Keratinocyte (primary cell): ENCODE measurements at regions not wholly inside any gene's neighbourhood (a gene's known extent, or its start where the extent isn't known, plus 50 kb on each side); places are given as distances from the start of the nearest gene placed in this dataset.

Experiments
- DNase-seq: peaks from one replicate; pipeline ENCODE4 v3.0.0-alpha.2; 2011; ENCODE audit warnings: low read depth, missing footprints, low spot score
- FAIRE-seq: peaks from 2 replicates; lab custom pipeline; 2011; peaks lifted over from hg19 to GRCh38; lab: Jason Lieb, UNC
- H2AFZ ChIP-seq: 2 replicates; pipeline ENCODE4 v1.6.0; 2012; ENCODE audit warnings: low read length, control low read depth, inconsistent platforms; ENCODE audit not compliant: control insufficient read depth
- H3K27ac ChIP-seq: 2 replicates; pipeline ENCODE4 v1.5.1; 2011; ENCODE audit warnings: low read length; ENCODE audit not compliant: control insufficient read depth, insufficient read depth
- H3K27me3 ChIP-seq: 3 replicates; pipeline ENCODE4 v1.6.0; 2011; ENCODE audit warnings: low read length; ENCODE audit not compliant: control insufficient read depth, insufficient read depth; ENCODE audit errors: extremely low read depth
- H3K36me3 ChIP-seq, 2 experiments: 2 replicates in 1 of 2; 3 replicates in 1 of 2; pipeline ENCODE4 v1.5.1; 2011; ENCODE audit warnings: low read length in 2 of 2, mild to moderate bottlenecking in 1 of 2; ENCODE audit not compliant: control insufficient read depth in 2 of 2, insufficient read depth in 2 of 2; ENCODE audit errors: extremely low read depth in 1 of 2
- H3K4me1 ChIP-seq: 3 replicates; pipeline ENCODE4 v1.5.1; 2011; ENCODE audit warnings: low read length; ENCODE audit not compliant: control insufficient read depth, insufficient read depth; ENCODE audit errors: extremely low read depth
- H3K4me2 ChIP-seq: 3 replicates; pipeline ENCODE4 v1.6.0; 2011; ENCODE audit warnings: low read depth, low read length; ENCODE audit not compliant: control insufficient read depth, insufficient read depth; ENCODE audit errors: extremely low read depth
- H3K4me3 ChIP-seq, 3 experiments: fragments of 200-600 bp in 1 of 3; sonication (generic) in 1 of 3; 2 replicates in 2 of 3; 3 replicates in 1 of 3; pipeline ENCODE4 v1.5.1; 2011 to 2016; ENCODE audit warnings: low read length in 3 of 3, mild to moderate bottlenecking in 3 of 3, control low read depth in 2 of 3, inconsistent platforms in 1 of 3, low read depth in 1 of 3, mixed read lengths in 1 of 3, mixed run types in 1 of 3, moderate library complexity in 1 of 3; ENCODE audit not compliant: control insufficient read depth in 2 of 3, insufficient read depth in 2 of 3; ENCODE audit errors: extremely low read depth in 1 of 3
- H3K79me2 ChIP-seq: 2 replicates; pipeline ENCODE4 v1.6.0; 2012; ENCODE audit warnings: low read length; ENCODE audit not compliant: control insufficient read depth, insufficient read depth
- H3K9ac ChIP-seq: 3 replicates; pipeline ENCODE4 v1.6.0; 2011; ENCODE audit warnings: low read length; ENCODE audit not compliant: control insufficient read depth, insufficient read depth; ENCODE audit errors: extremely low read depth
- H3K9me1 ChIP-seq: 3 replicates; pipeline ENCODE4 v1.6.0; 2011; ENCODE audit warnings: low read length; ENCODE audit not compliant: control insufficient read depth, insufficient read depth; ENCODE audit errors: extremely low read depth
- H3K9me3 ChIP-seq: 2 replicates; pipeline ENCODE4 v1.5.1; 2012; ENCODE audit warnings: low read depth, low read length; ENCODE audit not compliant: control insufficient read depth
- H4K20me1 ChIP-seq: 3 replicates; pipeline ENCODE4 v1.6.0; 2011; ENCODE audit warnings: low read length; ENCODE audit not compliant: control insufficient read depth, insufficient read depth; ENCODE audit errors: extremely low read depth
- EZH2 ChIP-seq: IDR thresholded peaks from one replicate; pipeline ENCODE4 v1.6.1; 2012; ENCODE audit warnings: inconsistent platforms, mild to moderate bottlenecking, low read length, moderate library complexity
- dilution Hi-C: fragments of 300-500 bp; cut with MboI; formaldehyde crosslinking; loops from one replicate; pipeline ENCODE4 v1.7.0; 2020; ENCODE audit warnings: low sequenced_read_pairs; ENCODE audit not compliant: extremely low pct_ligation_motif_present
- TF ChIP-seq, protein P1 (sequence below), 3 experiments: IDR thresholded peaks in 1 of 3; conservative IDR thresholded peaks in 1 of 3; optimal IDR thresholded peaks in 1 of 3; 2 replicates in 2 of 3; 3 replicates in 1 of 3; pipeline versions ENCODE3 to v1.5.1; 2011; ENCODE audit warnings: low read length in 3 of 3, mild to moderate bottlenecking in 3 of 3, moderate library complexity in 2 of 3, control low read depth in 1 of 3, inconsistent platforms in 1 of 3; ENCODE audit not compliant: insufficient read depth in 2 of 3; ENCODE audit errors: extremely low read depth in 1 of 3

DNA sequence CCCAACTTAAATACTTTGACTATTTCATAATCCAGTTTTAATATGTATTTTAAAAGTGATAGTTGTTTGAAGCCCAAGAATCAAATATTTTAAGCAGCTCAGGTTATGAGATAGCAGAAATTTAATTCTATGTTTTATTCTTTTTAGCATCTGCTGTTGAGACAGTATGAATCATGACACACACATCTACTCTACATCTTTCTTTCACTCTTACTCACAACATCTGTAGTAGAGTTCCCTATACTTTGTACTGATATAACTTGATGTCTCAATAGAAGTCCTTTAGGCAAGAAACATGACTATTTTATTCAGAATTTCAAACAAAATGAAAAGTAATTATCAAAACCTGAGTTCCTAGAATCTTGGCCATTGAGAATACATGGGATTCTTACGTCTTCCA, 187.9 kb upstream of the GNPDA2 start:
- H3K9ac ChIP-seq = no peak overlapping the region
- no peak for FAIRE-seq
- H3K4me3 ChIP-seq = no peak overlapping the region
- H3K9me3 ChIP-seq = no peaks in the 10 kb centered on the region
- dilution Hi-C loops = no loop called here
- H3K27me3 ChIP-seq = no peaks in the 10 kb centered on the region
- H2AFZ ChIP-seq = no peak overlapping the region
- H3K36me3 ChIP-seq = no peaks in the 10 kb centered on the region
- no peak overlapping the region for H3K4me2 ChIP-seq
- no peak for TF ChIP-seq EZH2
- TF ChIP-seq, protein P1, sequence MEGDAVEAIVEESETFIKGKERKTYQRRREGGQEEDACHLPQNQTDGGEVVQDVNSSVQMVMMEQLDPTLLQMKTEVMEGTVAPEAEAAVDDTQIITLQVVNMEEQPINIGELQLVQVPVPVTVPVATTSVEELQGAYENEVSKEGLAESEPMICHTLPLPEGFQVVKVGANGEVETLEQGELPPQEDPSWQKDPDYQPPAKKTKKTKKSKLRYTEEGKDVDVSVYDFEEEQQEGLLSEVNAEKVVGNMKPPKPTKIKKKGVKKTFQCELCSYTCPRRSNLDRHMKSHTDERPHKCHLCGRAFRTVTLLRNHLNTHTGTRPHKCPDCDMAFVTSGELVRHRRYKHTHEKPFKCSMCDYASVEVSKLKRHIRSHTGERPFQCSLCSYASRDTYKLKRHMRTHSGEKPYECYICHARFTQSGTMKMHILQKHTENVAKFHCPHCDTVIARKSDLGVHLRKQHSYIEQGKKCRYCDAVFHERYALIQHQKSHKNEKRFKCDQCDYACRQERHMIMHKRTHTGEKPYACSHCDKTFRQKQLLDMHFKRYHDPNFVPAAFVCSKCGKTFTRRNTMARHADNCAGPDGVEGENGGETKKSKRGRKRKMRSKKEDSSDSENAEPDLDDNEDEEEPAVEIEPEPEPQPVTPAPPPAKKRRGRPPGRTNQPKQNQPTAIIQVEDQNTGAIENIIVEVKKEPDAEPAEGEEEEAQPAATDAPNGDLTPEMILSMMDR (optimal IDR thresholded peaks at IDR 0.05 in 1 of 3, IDR thresholded peaks at IDR 0.05 in 1 of 3, conservative IDR thresholded peaks at IDR 0.05 in 1 of 3; ENCODE audit: extremely low read depth in 1 of 3, insufficient read depth in 2 of 3, low read length in 3 of 3) = no peak
- no peak for DNase-seq
- H3K27ac ChIP-seq = no peak overlapping the region
- no peaks in the 10 kb centered on the region for H3K4me1 ChIP-seq
- no peaks in the 10 kb centered on the region for H4K20me1 ChIP-seq
- H3K9me1 ChIP-seq = no peaks in the 10 kb centered on the region
- no peaks in the 10 kb centered on the region for H3K79me2 ChIP-seq

DNA sequence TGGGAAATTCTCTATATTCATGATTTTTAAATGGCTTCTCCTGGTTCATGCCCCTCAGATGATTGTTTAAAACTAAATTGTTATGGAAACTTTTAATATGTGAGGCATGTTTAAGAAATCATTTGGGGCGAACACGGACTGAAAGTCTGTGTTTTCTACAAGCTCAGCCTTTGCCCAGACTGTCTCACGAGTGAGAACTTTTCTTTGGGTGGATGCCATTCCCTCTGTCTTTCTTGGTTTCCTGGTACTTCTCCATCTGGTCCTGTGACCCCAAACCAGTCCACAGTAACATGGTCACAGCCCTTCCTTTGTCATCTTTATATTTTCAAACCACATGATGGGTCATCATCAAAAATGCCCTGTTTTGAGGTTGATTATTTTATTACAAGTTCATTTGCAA, 186.6 kb upstream of the GNPDA2 start:
- Histone ChIP-seq H3K9me3 (no peaks in the 10 kb centered on the region), H2AFZ (no peak overlapping the region)
- no peak for FAIRE-seq

More for the DNA sequence above, 186.6 kb upstream of the GNPDA2 start:
- dilution Hi-C loops = no loop called here
- no peak for DNase-seq
- Histone ChIP-seq H3K27ac (no peak overlapping the region), H3K4me3 (no peak overlapping the region), H3K4me1 (no peaks in the 10 kb centered on the region), H4K20me1 (no peaks in the 10 kb centered on the region), H3K36me3 (no peaks in the 10 kb centered on the region), H3K4me2 (no peak overlapping the region), H3K27me3 (no peaks in the 10 kb centered on the region), H3K9ac (no peak overlapping the region), H3K9me1 (no peaks in the 10 kb centered on the region), H3K79me2 (no peaks in the 10 kb centered on the region)
- no peak for TF ChIP-seq EZH2
- TF ChIP-seq, protein P1 (optimal IDR thresholded peaks at IDR 0.05 in 1 of 3, IDR thresholded peaks at IDR 0.05 in 1 of 3, conservative IDR thresholded peaks at IDR 0.05 in 1 of 3; ENCODE audit: extremely low read depth in 1 of 3, insufficient read depth in 2 of 3, low read length in 3 of 3) = no peak
